ENCODE measurements at regions not wholly inside any gene's neighbourhood (a gene's known extent, or its start where the extent isn't known, plus 50 kb on each side); places are given as distances from the start of the nearest gene placed in this dataset.

DNA sequence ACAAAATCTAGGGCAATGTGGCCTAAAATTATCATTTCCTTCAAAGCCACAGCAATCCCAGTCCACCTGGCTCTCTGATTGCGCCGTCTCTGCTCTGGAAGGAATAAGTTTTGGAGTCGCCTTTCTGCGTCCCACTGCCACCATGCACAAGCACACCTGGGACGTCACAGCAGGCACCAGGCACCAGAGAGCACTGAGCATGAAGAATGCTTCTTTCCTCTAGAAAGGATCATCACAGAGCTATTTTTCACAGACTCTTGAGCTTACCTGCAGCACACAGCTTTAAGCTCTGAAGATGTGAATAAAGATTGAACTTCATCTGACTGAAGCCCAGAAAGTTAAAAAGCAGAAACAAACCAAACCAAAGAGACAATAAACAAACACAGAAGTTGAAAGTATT lies 170.0 kb upstream of the PPARGC1A start:
- no peak for DNase-seq (ENCODE audit: low read depth in 2 of 2)

GRCh38 chr4:24057915-24058559 lies 168.2 kb upstream of the PPARGC1A start:
- DNase-seq (ENCODE audit: low read depth in 2 of 2): no peak

- no peak for DNase-seq (ENCODE audit: low read depth in 2 of 2)
Observed at GRCh38 chr4:24056289-24056688, 166.4 kb upstream of the PPARGC1A start.

- DNase-seq (ENCODE audit: low read depth in 2 of 2): no peak
Observed at GRCh38 chr4:24055623-24056022, 165.8 kb upstream of the PPARGC1A start.

DNA sequence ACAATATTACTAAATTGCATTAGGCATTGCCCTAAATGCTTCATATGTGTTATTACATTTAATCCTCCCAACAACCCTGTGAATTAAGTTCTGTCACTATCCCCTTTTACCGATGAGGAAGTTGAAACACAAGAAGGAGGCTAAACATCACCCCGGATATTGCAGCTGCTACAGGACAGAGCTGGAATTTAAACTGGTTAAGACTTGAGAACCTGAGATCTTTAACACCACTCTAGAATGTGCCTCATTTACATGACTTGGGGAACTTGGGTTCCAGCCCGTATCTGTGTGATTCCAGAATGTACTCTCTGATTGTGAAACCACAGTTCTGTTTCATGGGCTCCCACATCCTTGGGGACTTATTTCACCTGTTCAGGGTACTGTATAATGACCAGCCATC lies 165.1 kb upstream of the PPARGC1A start:
- DNase-seq (ENCODE audit: low read depth in 2 of 2): no peak

- DNase-seq (ENCODE audit: low read depth in 2 of 2): no peak
Observed at GRCh38 chr4:24053934-24054333, 164.1 kb upstream of the PPARGC1A start.

GRCh38 chr4:24044610-24045589 lies 155.1 kb upstream of the PPARGC1A start:
- DNase-seq (ENCODE audit: low read depth in 2 of 2): no peak

DNA sequence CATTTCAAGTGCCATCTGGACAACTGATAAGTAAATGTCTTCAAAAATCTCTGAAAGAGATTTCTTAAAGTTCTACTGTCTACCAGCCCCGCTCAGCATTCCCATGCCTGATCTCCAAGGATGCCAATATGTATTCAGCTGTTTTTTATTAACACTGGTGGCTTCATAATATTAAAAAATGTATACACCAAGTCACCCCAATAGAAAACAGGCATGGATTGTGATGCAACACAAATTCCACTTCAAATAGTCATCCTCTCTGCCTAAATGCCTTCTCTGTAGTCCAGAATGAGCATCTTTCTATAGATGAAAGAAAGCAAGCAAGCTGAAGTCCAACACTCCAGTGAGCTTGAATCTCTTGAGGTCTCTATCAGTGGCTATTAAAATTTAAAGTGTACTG lies 152.2 kb upstream of the PPARGC1A start:
- DNase-seq (ENCODE audit: low read depth in 2 of 2): no peak

- no peak for DNase-seq (ENCODE audit: low read depth in 2 of 2)
Observed at GRCh38 chr4:24040811-24041210, 151.0 kb upstream of the PPARGC1A start.

DNA sequence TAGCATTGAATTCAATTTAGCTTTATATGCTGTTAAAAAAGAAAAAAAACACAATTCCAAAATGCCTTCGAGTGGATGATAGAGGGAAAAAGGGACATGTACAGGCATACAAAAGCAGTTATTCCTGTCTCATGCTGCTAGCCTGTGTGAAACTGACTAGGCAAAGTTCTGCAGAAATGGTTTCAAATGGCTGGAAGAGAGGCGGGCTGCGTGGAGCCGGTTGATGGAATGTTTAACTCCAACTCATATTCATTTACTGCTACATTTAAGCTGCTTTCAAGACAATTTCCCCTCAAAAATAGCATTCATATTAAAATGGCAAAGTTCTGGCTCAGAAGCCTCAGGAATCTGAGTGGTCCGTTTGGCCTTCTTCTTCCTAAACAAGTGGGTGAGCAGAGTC lies 143.8 kb upstream of the PPARGC1A start:
- no peak for DNase-seq (ENCODE audit: low read depth in 2 of 2)

DNA sequence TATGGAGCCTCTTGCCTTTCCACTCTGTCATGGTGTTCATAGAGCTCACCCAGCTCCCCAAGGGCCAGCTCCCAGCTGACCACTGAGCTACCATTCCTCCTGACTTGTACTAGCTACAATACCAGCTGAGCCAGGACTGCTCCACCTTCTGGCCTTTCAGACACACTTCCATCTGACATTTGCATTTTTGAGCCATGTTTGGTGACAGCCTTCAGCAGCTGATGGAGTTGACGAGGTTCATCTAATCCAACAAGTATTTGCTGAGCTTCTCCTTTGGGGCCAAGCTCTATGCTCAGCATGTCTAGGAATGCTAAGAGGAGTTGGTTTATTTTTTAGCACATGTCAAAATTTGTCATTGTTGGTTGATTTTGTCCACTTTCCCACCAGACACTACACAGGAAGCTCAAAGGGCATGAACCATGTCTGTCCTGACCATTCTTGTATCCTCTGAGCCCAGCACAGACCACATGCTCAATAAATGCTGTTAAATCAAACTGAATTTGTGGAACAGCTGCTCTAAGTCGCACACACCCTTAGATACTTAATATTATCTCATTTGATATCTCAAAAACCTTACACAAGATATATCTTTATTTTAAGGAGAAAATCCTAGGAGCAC lies 142.6 kb upstream of the PPARGC1A start:
- no peak for DNase-seq (ENCODE audit: low read depth in 2 of 2)

GRCh38 chr4:24026596-24026995 lies 136.7 kb upstream of the PPARGC1A start:
- no peak for DNase-seq (ENCODE audit: low read depth in 2 of 2)

DNA sequence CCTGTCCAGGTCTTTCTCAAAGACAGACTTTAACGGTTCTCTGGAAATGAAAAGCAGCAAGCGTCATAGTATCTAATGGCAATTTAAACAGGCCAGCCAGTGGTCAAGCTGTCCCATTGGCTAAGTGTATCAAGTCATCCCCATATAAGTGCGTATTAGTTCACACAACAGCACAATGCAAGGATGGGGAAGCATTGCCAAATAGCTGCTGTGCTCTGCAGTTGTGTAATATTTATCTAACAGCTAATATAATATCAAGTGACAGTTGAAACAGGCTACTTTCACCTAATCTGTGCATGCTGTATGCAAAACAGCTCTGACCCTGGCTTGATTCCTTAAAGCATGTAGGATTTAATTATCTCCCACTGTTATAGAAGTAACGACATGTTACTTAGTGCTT lies 134.8 kb upstream of the PPARGC1A start:
- no peak for DNase-seq (ENCODE audit: low read depth in 2 of 2)

GRCh38 chr4:24024157-24024556 lies 134.3 kb upstream of the PPARGC1A start:
- no peak for DNase-seq (ENCODE audit: low read depth in 2 of 2)

GRCh38 chr4:24015782-24016181 lies 125.9 kb upstream of the PPARGC1A start:
- no peak for DNase-seq (ENCODE audit: low read depth in 2 of 2)

DNA sequence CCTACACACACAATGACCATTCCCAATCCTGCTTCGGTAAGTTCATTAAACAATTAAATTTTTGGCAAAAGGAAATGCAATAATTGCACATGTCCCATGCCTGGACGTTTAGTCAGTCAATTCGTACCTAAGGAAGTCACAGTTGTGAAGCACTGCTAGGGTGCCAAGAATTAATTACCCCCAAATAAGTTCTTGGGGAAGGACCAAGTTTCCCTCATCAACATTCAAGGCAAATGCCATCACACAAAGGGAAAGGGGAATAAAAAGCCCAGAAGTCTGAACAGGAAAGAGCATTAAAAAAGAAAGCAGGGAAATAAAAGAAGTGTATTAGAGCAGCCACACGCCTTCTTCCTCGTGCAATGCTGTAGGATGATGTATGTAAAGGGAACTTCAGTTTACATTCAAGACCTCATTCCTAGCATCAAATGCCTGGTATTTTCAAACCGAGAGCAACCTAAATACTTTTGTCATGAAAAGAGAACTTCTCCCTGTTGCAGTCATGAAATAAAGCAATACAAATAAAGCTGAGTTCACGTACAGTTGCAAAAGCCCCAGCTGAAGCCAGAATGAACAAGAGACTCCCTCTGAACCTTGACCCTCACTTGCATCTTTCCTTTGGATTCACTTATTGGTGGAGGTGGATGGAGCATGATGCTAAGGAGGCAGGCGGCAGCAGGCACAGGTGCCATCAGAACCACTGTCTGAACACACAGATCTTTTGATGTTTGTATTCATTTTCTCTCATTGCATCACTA lies 124.0 kb upstream of the PPARGC1A start:
- DNase-seq (ENCODE audit: low read depth in 2 of 2): no peak

- DNase-seq (ENCODE audit: low read depth in 2 of 2): no peak
Observed at GRCh38 chr4:24010994-24011393, 121.1 kb upstream of the PPARGC1A start.

- DNase-seq (ENCODE audit: low read depth in 2 of 2): no peak
Observed at GRCh38 chr4:24010573-24010972, 120.7 kb upstream of the PPARGC1A start.

DNA sequence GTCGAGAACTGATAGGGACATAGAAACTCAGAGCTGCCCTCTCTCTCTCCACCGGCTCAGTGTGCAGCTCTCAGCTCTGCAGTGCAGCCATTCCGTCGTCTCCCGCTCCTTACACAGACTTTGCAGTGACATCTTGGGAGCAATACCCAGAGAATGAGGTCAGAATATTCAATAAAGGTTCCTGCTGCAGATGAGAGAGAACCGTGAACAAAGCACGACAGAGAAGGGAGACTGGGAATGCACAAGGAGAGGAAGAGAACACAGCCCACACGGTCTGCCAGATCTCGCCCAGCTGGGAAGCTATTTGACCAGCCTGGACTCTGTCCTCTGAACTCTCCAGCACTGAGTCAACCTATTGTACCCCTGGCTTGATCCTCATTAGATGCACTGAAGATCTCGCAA lies 118.0 kb upstream of the PPARGC1A start:
- DNase-seq (ENCODE audit: low read depth in 2 of 2): no peak

- no peak for DNase-seq (ENCODE audit: low read depth in 2 of 2)
Observed at GRCh38 chr4:24006269-24006668, 116.4 kb upstream of the PPARGC1A start.

DNA sequence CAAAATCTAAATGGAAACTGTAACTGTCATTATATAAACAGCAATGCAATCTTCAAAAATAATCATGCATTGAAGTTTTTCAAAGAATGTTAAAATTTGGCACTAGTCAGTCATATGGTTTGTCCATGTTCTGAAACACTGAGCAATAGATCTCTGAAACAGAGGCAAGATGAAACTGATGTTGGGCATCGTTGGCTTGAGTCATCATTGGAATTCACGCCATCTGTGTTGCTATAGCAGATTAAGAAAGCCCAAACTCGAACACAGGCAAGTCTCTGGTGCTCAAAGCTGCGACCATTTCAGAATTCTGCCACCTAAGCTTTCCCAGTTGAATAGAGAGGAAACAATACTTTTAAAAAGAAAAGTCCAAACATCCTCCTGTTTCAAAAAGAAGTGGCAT lies 114.1 kb upstream of the PPARGC1A start:
- no peak for DNase-seq (ENCODE audit: low read depth in 2 of 2)

GRCh38 chr4:24003496-24003895 lies 113.6 kb upstream of the PPARGC1A start:
- DNase-seq (ENCODE audit: low read depth in 2 of 2): no peak
